ENCODE measurements at regions not wholly inside any gene's neighbourhood (a gene's known extent, or its start where the extent isn't known, plus 50 kb on each side); places are given as distances from the start of the nearest gene placed in this dataset.

- Histone ChIP-seq H3K4me2 (no peak overlapping the region), H2AFZ (replicated peaks) (no peak overlapping the region), H3F3A (ENCODE audit: low read depth) (no peaks in the 10 kb centered on the region), H3K4me3 (no peak overlapping the region), H3K79me2 (ENCODE audit: low read depth) (no peaks in the 10 kb centered on the region), H3K9me3 (ENCODE audit: low read depth) (no peaks in the 10 kb centered on the region), H3K36me3 (no peaks in the 10 kb centered on the region), H3K4me1 (no peaks in the 10 kb centered on the region), H3K27me3 (no peaks in the 10 kb centered on the region), H3K9ac (no peak overlapping the region), H3K27ac (no peak overlapping the region), H4K20me1 (ENCODE audit: low read depth) (no peaks in the 10 kb centered on the region)
- H3K9me3 Mint-ChIP-seq = no peaks in the 10 kb centered on the region
- no peaks in the 10 kb centered on the region for H3K27me3 Mint-ChIP-seq (ENCODE audit: insufficient read depth, low read depth)
- H3K4me3 Mint-ChIP-seq = no peak overlapping the region
- H3K27ac Mint-ChIP-seq = no peak overlapping the region
- no peaks in the 10 kb centered on the region for H3K36me3 Mint-ChIP-seq
- H3K4me1 Mint-ChIP-seq = no peaks in the 10 kb centered on the region
- TF ChIP-seq CTCF (IDR thresholded peaks at IDR 0.05) (no peak), EZH2phosphoT487 (IDR thresholded peaks at IDR 0.05) (no peak), EZH2 (IDR thresholded peaks at IDR 0.05) (no peak)
- DNase-seq (ENCODE audit: low spot score) = no peak
These were observed 270.7 kb upstream of the TFAP2D start for GRCh38 chr6:50442531-50443040.

GRCh38 chr6:50443144-50443543, 270.2 kb upstream of the TFAP2D start:
- Mint-ChIP-seq H3K4me3 (no peak overlapping the region), H3K36me3 (no peaks in the 10 kb centered on the region), H3K4me1 (no peaks in the 10 kb centered on the region), H3K27ac (no peak overlapping the region), H3K9me3 (no peaks in the 10 kb centered on the region), H3K27me3 (ENCODE audit: insufficient read depth, low read depth) (no peaks in the 10 kb centered on the region)
- H3K4me3 ChIP-seq = no peak overlapping the region
- H3K4me2 ChIP-seq = no peak overlapping the region
- no peak overlapping the region for H3K27ac ChIP-seq
- H2AFZ ChIP-seq (replicated peaks) = no peak overlapping the region
- H4K20me1 ChIP-seq (ENCODE audit: low read depth) = no peaks in the 10 kb centered on the region
- H3K9me3 ChIP-seq (ENCODE audit: low read depth) = no peaks in the 10 kb centered on the region
- no peak overlapping the region for H3K9ac ChIP-seq
- TF ChIP-seq CTCF (IDR thresholded peaks at IDR 0.05) = no peak
- no peak for TF ChIP-seq EZH2phosphoT487 (IDR thresholded peaks at IDR 0.05)
- no peak for TF ChIP-seq EZH2 (IDR thresholded peaks at IDR 0.05)
- no peaks in the 10 kb centered on the region for H3K4me1 ChIP-seq
- no peaks in the 10 kb centered on the region for H3K27me3 ChIP-seq
- H3F3A ChIP-seq (ENCODE audit: low read depth) = no peaks in the 10 kb centered on the region
- H3K36me3 ChIP-seq = no peaks in the 10 kb centered on the region
- DNase-seq (ENCODE audit: low spot score) = no peak
- H3K79me2 ChIP-seq (ENCODE audit: low read depth) = no peaks in the 10 kb centered on the region

GRCh38 chr6:50449128-50449527, 264.2 kb upstream of the TFAP2D start:
- DNase-seq (ENCODE audit: low spot score) = no peak
- H3K27ac ChIP-seq = no peak overlapping the region
- Mint-ChIP-seq H3K36me3 (no peaks in the 10 kb centered on the region), H3K27ac (no peak overlapping the region), H3K4me3 (no peak overlapping the region), H3K27me3 (ENCODE audit: insufficient read depth, low read depth) (no peaks in the 10 kb centered on the region), H3K4me1 (no peaks in the 10 kb centered on the region), H3K9me3 (no peaks in the 10 kb centered on the region)
- no peaks in the 10 kb centered on the region for H4K20me1 ChIP-seq (ENCODE audit: low read depth)
- no peaks in the 10 kb centered on the region for H3K9me3 ChIP-seq (ENCODE audit: low read depth)
- TF ChIP-seq EZH2phosphoT487 (IDR thresholded peaks at IDR 0.05) (no peak), EZH2 (IDR thresholded peaks at IDR 0.05) (no peak), CTCF (IDR thresholded peaks at IDR 0.05) (no peak)
- no peaks in the 10 kb centered on the region for H3F3A ChIP-seq (ENCODE audit: low read depth)
- H3K4me3 ChIP-seq = no peak overlapping the region
- H3K36me3 ChIP-seq = no peaks in the 10 kb centered on the region
- no peaks in the 10 kb centered on the region for H3K4me1 ChIP-seq
- no peak overlapping the region for H3K9ac ChIP-seq
- no peak overlapping the region for H2AFZ ChIP-seq (replicated peaks)
- no peak overlapping the region for H3K4me2 ChIP-seq
- H3K27me3 ChIP-seq = no peaks in the 10 kb centered on the region
- H3K79me2 ChIP-seq (ENCODE audit: low read depth) = no peaks in the 10 kb centered on the region

Data from neural progenitor cell (in vitro differentiated cells).